T47D (cell line): ENCODE measurements at regions not wholly inside any gene's neighbourhood (a gene's known extent, or its start where the extent isn't known, plus 50 kb on each side); places are given as distances from the start of the nearest gene placed in this dataset.

Experiments used
- DNase-seq, 2 experiments: peaks; one replicate each; pipeline versions ENCODE4 v3.0.0 to v3.0.0-alpha.2; 2011 to 2012; ENCODE audit warnings: low read depth in 1 of 2, low spot score in 1 of 2
- JUND ChIP-seq: IDR thresholded peaks from 2 replicates; pipeline ENCODE4 v1.6.1; 2012; ENCODE audit warnings: low read depth
- in situ Hi-C: cut with HindIII; loops from 2 replicates; pipeline ENCODE4 v1.10.0; 2016; ENCODE audit warnings: low sequenced_read_pairs, low pct_unique_long_range_greater_than_20kb

DNA sequence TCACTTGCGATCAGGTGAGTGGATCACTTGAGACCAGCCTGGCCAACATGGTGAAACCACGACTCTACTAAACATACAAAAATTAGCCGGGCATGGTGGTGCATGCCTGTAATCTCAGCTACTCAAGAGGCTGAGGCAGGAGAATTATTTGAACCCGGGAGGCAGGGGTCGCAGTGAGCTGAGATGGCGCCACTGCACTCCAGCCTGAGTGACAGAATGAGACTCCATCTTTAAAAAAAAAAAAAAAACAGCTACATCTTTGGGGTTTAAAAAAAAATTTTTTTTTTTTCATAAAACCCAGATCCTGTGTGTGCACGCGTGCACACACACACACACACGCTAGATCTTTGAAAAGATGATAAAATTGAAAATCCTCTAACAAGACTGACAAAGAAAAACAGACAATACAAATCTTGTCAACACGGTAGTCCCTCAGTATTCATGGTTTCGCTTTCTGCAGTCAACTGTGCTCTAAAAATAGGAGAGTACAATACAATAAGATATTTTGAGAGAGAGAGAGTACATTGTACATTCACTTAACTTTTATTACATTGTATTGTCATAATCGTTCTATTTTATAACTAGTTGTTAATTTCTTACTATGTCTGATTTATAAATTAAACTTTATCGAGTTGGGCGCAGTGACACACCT lies 295.3 kb upstream of the RGS6 start:
- no peak for DNase-seq
- TF ChIP-seq JUND: no peak

GRCh38 chr14:71638523-71639196 lies 293.6 kb upstream of the RGS6 start:
- DNase-seq: peak in 1 of 2 experiments; percentile 33
- in situ Hi-C loops: no loop called here

More for the DNA sequence above, 295.3 kb upstream of the RGS6 start:
- in situ Hi-C loops: no loop called here

GRCh38 chr14:71642715-71643114 lies 289.5 kb upstream of the RGS6 start:
- in situ Hi-C loops: no loop called here
- no peak for TF ChIP-seq JUND
- no peak for DNase-seq

More at GRCh38 chr14:71638523-71639196, 293.6 kb upstream of the RGS6 start:
- TF ChIP-seq JUND: no peak

GRCh38 chr14:71645656-71646055 lies 286.6 kb upstream of the RGS6 start:
- in situ Hi-C loops: no loop called here
- no peak for TF ChIP-seq JUND
- DNase-seq: no peak

DNA sequence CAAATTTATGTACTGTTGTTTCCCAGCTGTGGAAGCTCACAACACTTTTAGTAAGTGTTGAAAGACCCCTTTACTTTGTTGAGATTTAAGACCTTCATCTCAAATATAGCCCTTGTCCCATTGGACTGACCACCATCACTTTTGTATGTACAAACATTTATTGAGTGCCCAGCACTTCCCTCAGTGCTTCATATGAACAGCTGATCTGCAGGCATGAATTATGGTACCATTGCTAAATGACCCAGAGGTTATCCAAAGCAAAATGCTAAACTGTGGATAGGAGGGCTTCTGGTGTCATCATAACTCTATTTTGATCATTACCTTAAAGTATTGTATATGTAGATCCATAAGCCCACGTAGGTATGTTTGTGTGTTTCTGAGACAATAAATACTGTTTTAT lies 285.7 kb upstream of the RGS6 start:
- in situ Hi-C loops: no loop called here
- no peak for TF ChIP-seq JUND

DNA sequence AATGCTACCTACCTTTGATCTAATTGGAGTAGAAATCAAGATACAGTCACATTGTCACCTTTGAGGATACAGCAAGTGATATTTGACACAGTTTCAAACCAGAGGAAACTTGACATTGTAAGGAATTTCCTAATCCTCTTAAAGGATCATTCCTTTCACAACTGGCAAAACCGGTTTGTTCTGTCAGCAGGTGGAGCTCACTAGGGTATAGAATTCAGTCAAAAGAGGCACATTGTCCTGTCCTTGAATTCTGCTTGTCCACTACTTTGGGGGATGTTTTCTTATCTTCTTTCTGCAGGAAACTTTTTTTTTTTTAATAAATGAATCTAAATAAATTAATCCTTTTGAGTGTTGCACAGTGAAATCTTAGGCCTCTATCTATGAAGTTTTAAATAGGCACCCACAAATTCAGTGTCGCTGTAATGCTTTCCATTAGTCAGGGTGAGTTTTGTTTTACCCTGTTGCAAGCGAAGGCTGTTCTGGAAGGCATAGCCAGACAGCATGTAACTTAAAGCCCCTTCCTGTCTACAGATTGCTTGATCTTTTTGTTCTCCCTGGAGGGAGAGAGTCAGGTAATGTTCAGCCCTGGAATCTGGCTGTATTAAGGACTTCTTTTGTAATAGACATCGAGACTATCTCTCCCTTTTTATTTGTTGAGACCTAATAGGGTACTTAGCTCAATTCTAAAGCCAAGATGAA lies 285.0 kb upstream of the RGS6 start:
- in situ Hi-C loops: no loop called here
- peak; percentile 56 to 95 for DNase-seq
- no peak for TF ChIP-seq JUND

More for the DNA sequence above, 285.7 kb upstream of the RGS6 start:
- no peak for DNase-seq

DNA sequence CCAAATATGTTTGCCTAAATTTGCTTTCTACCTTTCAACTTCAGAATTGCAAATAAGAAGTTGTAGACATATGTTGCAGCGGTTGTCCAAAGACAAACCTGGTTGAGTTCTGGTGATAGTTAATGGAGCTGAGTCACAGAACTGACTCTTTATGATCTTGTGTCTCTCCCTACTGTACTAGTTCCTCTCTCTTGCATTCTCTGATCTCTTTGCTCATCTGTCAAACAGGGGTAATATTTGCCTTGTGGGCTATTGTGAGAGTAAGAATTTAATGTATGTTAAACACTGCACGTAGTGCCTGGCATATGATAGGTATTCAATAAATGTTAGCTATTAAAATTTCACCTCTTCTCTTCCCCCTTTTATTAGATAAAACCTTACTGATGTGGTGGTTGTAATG lies 283.5 kb upstream of the RGS6 start:
- TF ChIP-seq JUND: no peak
- peak in 1 of 2 experiments; percentile 68 for DNase-seq
- in situ Hi-C loops: no loop called here

GRCh38 chr14:71650187-71650755 lies 282.0 kb upstream of the RGS6 start:
- DNase-seq: no peak
- in situ Hi-C loops: no loop called here
- no peak for TF ChIP-seq JUND

GRCh38 chr14:71651228-71651627 lies 281.0 kb upstream of the RGS6 start:
- DNase-seq: no peak
- in situ Hi-C loops: no loop called here
- no peak for TF ChIP-seq JUND

- DNase-seq: no peak
- in situ Hi-C loops: no loop called here
- TF ChIP-seq JUND: no peak
These were observed 279.9 kb upstream of the RGS6 start for GRCh38 chr14:71652368-71652767.

DNA sequence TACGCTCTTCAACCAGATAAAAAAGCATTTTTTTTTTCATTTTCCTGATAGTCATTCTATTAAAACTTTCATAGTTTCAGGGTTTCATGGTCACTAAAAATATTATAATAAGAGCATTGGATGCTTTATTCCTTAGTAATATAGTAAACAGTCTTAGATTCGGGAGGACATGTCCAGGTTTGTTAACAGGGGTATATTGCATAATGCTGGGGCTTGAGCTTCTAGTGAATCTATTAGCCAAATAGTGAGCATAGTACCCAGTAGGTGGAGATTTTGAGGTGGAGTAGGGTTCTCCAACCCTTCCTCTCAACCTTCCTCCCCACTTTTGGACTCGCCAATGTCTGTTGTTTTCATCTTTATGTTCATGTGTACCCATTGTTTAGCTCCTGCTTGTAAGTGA lies 277.4 kb upstream of the RGS6 start:
- no peak for TF ChIP-seq JUND
- no peak for DNase-seq
- in situ Hi-C loops: no loop called here

- no peak for DNase-seq
- no peak for TF ChIP-seq JUND
- in situ Hi-C loops: no loop called here
These were observed 273.9 kb upstream of the RGS6 start for GRCh38 chr14:71658261-71658860.
